NCI-H2227 (cell line): ENCODE measurements at regions not wholly inside any gene's neighbourhood (a gene's known extent, or its start where the extent isn't known, plus 50 kb on each side); places are given as distances from the start of the nearest gene placed in this dataset.
"Not testable (repeated sequence)": the region's sequence is repeated elsewhere in the genome, so short reads cannot be mapped to it uniquely, and the experiment has no call there.

Experiments
- DNase-seq: peaks from one replicate; lab custom pipeline; 2025; ENCODE audit not compliant: unreplicated experiment; lab: John Stamatoyannopoulos, UW

DNA sequence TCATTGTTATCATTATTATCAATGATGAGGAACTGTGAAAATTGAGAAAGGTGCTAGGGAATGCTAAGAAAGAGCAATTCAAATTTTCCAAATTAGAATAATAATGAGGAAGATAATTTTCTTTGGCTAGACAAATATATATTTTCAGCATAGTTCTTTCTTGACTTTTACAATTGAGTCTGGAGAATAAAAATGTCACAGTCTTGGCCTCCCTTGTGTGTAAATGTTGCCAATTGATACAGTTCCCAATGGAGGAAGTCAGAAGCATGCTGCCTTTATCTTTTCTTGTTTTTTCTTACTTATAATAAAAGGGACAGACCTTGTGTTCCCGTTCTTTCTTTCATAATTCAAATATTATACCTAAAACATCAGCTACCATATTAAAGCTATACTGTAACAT, 774.4 kb downstream of the SI start:
- no peak for DNase-seq

DNA sequence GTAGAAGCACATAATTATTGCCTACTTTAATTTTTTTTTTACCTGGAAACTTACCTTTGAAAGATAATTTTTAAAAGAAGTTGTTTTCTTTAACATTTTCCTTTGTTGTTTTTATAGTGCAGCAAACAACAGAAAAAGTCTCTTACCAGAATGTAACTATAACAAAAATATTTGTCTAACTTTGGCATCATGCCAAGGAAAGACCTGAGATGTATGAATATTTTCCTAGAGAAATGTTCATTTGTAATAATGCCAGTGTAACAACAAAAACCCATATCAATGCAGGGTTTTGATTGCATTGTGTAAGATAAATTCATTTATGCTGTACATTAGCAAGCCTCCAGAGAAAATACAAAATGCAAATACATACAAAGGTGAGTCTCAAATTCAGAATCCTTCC, 775.7 kb downstream of the SI start:
- DNase-seq = no peak

GRCh38 chr3:164291486-164291885, 786.8 kb downstream of the SI start:
- DNase-seq = not testable (repeated sequence)

GRCh38 chr3:164278550-164278949, 799.7 kb downstream of the SI start:
- no peak for DNase-seq

DNA sequence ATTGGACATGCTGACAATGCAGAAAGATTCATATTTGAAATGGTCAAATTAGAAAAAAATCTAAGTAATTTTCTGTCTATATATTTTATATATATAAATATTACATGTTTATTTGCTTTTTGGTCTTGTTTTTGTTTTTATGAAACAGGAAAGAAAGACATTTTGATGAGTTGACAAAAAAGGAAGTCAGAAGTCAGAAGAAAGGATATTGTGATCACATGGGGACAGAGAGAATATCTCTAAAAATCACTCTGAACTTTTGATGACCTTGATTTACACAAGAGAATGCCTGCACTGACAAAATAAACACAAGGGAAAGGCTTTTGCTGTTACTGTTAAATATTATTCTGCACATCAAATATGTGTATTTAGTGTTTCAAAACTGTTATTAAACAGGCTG, 811.2 kb downstream of the SI start:
- no peak for DNase-seq

- no peak for DNase-seq
Observed at GRCh38 chr3:164250923-164251322, 827.4 kb downstream of the SI start.

DNA sequence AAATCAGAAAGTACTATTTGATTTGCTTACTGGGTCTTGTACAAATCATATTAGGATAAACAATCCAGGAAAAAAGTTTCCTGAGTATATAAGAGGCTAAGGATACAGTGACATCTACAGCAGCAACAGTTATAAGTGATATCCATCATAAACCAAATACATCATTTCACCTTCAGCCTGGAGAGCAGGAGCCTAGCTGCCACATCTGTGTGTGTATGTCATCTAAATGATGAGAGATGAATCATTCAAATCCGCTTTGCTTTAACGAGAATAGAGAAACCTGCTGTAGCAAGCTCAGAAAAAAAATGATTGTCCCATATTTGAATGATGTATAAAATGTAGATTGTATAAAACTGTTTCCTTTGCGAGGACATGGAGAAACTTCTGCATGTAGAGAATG, 841.4 kb downstream of the SI start:
- no peak for DNase-seq

- no peak for DNase-seq
Observed at GRCh38 chr3:164235289-164236028, 842.8 kb downstream of the SI start.

DNA sequence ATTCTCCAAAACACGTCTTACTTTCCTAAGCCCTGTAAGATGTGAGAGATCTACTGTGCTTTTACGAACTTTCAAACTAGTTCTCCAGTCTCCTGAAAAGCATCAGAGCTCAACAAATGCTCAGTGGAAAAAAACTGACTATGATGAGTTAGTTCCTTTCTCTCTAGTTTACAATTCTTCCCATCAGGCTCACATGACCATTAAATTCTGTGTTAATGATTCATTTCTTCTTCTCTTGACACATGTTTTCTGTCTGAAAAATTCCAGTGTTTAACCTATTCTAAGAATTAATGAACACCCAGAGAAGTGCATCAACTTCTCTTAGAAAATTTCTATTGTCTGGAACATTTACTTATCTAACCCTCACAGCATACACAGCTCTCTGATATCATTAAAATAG, 844.3 kb downstream of the SI start:
- DNase-seq = no peak

- DNase-seq = no peak
Observed at GRCh38 chr3:164231718-164232117, 846.6 kb downstream of the SI start.

GRCh38 chr3:164230385-164231094, 847.8 kb downstream of the SI start:
- no peak for DNase-seq

GRCh38 chr3:164224126-164224525, 854.2 kb downstream of the SI start:
- no peak for DNase-seq

- no peak for DNase-seq
Observed at GRCh38 chr3:164222197-164222596, 856.1 kb downstream of the SI start.

DNA sequence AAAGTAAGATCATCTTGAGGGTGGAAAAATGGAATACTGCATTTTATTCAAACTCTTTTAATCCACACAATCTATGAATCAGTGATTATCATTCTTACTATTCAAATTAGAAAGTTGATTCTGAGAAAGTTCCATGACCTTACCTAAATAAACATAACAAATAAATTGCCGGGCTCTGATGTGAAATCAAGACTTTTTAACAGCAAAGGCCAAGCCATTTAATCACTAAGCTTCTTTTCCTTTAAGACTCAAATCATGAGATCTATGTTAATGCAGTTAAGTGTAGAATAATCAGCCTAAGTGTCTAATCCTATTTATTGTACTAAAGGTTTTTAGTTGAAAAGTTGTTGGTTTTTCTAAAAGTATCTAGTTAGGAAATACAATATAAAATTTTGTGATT, 857.0 kb downstream of the SI start:
- no peak for DNase-seq

DNA sequence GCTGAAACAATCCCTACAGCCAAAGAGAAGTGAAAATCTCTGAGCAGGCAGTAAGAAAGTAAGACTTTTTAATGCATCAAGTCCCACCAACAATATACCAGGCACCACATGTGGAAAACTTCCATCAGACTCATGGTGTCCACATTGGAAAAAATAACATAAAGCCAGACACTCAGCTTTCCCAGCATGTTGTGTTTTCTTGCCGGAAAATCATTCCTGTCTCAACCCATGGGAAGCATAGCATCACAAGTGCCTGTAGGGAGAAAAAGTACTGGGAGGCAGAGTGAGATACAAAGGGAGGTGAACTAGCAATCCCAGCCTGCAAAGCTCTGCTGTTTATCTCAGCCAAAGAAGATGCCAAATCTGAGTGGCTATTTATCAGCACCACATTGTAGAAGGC, 868.9 kb downstream of the SI start:
- no peak for DNase-seq

DNA sequence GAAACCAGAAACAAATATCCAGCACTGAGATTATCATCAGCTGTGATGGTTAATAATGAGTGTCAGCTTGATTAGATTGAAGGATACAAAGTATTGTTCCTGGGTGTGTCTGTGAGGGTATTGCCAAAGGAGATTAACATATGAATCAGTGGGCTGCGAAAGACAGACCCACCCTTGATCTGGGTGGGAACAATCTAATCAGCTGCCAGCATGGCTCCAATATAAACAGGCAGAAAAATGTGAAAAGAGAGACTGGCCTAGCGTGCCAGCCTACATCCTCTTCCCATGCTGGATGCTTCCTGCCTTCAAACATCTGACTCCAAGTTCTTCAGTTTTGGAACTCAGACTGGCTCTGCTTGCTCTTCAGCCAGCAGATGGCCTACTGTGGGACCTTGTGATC, 869.5 kb downstream of the SI start:
- DNase-seq = no peak

GRCh38 chr3:164208048-164208447, 870.2 kb downstream of the SI start:
- DNase-seq = no peak

DNA sequence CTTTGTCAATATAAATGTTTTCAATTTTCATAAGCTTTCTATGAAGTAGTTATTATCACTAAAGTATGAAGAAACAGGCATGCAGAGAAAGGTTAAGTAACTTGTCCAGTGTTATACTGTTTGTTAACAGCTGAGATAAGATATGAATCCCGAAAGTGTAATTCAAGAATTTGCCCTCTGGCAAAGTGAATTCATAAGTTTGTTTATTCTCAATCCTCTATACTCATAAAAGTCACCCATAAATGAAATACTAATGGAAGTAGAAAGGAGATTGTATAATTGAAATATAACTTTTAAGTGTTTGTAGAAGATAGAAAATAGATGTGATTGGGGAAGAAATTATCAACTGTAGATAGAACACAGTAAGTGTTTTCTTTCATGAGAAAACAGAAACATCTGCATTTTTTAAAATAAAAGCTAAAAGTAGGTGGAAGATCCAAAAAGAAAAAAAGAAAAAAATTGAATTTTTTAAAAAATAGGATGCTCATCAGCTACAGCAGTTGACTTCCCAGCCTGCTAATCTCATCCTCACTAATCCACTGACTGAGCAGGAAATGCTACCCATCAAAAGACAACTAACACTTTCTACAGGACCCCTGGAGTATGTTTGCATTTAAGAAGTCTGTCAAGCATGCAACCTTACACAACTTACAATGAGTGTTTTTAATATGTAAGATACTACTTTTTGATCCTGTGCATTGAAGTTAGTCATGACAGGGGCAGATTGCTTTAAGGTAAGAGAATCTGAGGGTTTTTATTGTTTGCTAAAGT, 878.1 kb downstream of the SI start:
- DNase-seq = no peak

GRCh38 chr3:164196477-164196876, 881.8 kb downstream of the SI start:
- no peak for DNase-seq

GRCh38 chr3:164194842-164195241, 883.5 kb downstream of the SI start:
- DNase-seq = no peak

DNA sequence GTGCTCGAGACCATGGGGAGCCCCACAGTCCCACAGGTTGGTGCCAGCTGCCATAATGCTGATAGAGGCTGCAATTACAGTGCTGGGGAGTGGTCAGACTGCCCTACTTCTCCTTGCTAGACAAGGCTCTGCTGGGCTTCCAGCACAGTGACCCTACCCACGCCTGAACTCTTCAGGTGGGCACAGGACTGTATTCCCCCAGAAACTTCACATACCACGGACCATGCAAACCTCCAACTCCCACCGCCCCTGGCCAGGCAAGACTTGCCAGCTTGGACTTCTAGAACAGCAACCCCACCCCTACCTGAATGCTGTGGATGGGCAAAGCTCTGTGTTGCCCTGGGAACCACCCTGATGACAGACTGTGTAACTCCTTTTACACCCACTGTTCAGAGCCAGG, 885.3 kb downstream of the SI start:
- DNase-seq = no peak

GRCh38 chr3:164190566-164190965, 887.7 kb downstream of the SI start:
- DNase-seq = no peak
